ENCODE measurements at regions not wholly inside any gene's neighbourhood (a gene's known extent, or its start where the extent isn't known, plus 50 kb on each side); places are given as distances from the start of the nearest gene placed in this dataset.

GRCh38 chr12:3945671-3946070, 72.5 kb upstream of the PARP11 start:
- TF ChIP-seq CTCF (conservative IDR thresholded peaks at IDR 0.05) = no peak
- no peak for TF ChIP-seq EZH2 (IDR thresholded peaks at IDR 0.05; ENCODE audit: low read depth)

All from PC-9 (cell line).